NCI-H146 treated with DMSO at 0.1 percent for 48 hours (cell line): ENCODE measurements at regions not wholly inside any gene's neighbourhood (a gene's known extent, or its start where the extent isn't known, plus 50 kb on each side); places are given as distances from the start of the nearest gene placed in this dataset.
"Not testable (repeated sequence)": the region's sequence is repeated elsewhere in the genome, so short reads cannot be mapped to it uniquely, and the experiment has no call there.

Experiments used
- DNase-seq: peaks from one replicate; lab custom pipeline; 2025; ENCODE audit not compliant: unreplicated experiment; lab: John Stamatoyannopoulos, UW

DNA sequence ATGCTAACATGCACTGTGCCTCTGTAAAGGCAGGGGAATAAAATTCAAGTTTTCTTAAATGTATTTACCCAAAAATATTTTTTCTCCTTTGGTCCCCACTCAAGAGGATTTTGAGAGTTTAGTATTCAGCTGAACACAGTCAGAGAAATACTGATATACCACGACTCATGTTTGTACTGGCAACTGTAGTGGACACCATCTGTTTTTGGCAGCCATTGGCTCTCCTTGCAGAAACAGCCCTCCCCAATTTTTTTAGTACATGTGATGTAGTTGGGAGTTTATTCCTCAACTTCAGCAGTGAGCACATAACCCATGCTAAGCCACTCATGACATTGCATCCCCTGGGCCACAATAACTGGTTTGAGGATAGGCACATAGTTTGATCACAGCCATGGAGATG is 154.8 kb upstream of the POU3F1 start:
- DNase-seq, result no peak

GRCh38 chr1:38198621-38199020 is 152.0 kb upstream of the POU3F1 start:
- DNase-seq, result no peak

DNA sequence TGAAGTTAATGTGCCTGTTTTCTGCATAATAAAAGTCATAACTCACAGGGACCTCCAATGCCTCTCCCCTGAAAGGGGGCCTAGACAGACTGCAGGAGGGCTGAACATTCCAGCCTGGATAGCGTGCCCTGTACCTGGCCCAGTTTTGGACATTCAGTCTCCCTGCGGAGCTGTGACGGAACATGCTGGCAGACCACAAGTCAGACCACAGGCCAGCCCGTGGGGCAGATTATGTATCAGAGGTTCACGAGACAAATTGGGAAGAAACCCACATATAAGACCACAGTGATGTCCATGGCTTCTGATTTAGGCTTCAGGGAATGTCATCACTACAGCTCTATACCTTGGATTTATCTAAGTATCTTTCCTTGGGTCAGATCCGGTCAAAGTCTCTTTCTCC is 151.5 kb upstream of the POU3F1 start:
- DNase-seq, result no peak

DNA sequence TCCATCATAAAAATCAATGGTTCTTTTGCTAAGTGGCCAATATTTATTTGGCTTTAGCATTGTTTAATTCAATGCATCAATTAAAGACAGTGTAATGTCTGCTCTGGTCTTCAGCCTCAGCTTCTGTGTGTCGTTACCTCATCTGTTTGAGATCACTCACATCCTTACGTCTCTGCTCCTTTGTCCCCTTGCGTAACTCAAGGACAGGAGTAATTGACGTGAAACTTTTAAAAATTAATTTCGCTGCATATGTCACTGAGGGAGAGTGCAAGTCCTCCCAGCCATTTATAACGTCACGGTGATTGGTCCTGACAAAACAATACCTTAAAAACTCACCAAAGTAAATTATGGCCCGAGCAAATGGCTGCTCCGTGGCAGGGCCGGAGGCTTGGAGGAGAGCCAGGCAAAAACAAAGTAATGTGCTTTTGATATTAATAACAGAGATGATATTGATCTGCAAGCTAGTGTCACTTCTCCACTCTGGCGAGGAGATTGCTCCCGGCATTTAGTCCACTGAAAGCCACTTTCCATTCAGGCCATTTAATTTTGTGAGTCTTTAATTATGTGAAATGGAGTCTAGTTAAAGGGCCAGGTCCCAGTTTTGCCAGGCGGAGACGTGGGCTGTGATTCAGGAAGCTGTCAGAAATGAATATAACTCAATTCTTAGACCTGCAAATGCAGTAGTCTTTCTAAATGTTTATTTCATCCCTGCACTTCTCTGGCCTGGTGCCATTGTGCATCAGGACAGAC is 150.9 kb upstream of the POU3F1 start:
- no peak for DNase-seq

GRCh38 chr1:38194472-38194871 is 147.9 kb upstream of the POU3F1 start:
- DNase-seq, result no peak

GRCh38 chr1:38193040-38193439 is 146.4 kb upstream of the POU3F1 start:
- no peak for DNase-seq

GRCh38 chr1:38191461-38191860 is 144.9 kb upstream of the POU3F1 start:
- DNase-seq, result no peak

DNA sequence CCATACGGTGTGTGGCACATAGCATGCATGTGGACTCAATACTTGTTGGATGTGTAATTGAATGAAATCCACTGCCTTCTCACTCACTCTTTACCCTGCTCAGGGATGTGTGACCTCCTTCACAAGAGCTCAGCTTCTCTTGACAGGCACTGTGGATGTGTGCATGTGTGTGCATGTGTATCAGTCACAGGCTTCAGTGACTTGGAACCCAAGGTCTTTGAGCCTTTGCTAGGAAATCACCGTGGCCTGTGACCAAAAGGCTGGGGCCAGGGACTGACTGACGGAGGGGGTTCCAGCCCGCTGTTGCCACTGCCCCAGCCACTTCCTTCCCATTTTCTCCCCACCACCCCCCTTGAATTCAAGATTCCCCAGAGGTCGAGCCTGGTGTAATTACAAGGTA is 144.4 kb upstream of the POU3F1 start:
- DNase-seq, result no peak

- no peak for DNase-seq
Observed at GRCh38 chr1:38187552-38187951, 141.0 kb upstream of the POU3F1 start.

- no peak for DNase-seq
Observed at GRCh38 chr1:38186566-38186965, 140.0 kb upstream of the POU3F1 start.

GRCh38 chr1:38185913-38186312 is 139.3 kb upstream of the POU3F1 start:
- no peak for DNase-seq

- DNase-seq, result no peak
Observed at GRCh38 chr1:38183747-38184146, 137.2 kb upstream of the POU3F1 start.

DNA sequence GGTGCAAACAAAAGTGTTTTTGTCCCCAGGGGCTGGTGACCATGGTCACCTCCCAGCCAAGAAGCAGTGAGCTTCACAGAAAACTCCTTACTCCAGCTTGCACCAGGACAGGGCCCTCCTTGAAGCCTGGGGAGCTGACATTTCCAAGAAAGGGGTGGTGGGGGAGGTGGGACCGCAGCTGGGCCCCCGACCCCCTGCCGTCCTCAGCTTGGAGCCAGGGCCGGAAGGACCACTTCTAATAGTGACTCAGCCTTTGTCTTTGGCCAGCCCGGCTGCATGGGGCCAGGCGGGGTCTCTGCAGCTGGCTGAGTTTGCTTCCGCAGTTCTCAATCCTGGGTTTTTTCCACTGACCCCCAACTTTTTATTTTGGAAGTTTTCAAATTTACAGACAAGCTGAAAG is 136.5 kb upstream of the POU3F1 start:
- no peak for DNase-seq

GRCh38 chr1:38180388-38180787 is 133.8 kb upstream of the POU3F1 start:
- not testable (repeated sequence) for DNase-seq

GRCh38 chr1:38179483-38179882 is 132.9 kb upstream of the POU3F1 start:
- no peak for DNase-seq

DNA sequence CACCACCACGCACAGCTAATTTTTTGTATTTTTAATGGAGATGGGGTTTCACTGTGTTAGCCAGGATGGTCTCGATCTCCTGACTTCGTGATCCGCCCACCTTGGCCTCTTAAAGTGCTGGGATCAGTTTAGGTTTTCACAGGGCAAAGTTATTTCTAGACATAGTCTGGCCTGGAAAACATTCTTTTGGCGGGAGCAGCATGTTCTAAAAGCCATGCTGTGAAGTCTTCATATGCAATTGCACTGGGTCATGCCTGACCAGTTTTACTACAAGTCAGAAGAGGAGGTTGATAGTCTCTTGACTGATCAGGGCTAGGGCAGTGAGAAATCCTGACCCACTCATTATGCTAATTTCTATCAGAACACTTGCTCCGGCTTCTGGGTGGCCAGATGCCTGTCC is 131.6 kb upstream of the POU3F1 start:
- DNase-seq, result no peak

GRCh38 chr1:38175121-38175520 is 128.5 kb upstream of the POU3F1 start:
- no peak for DNase-seq

GRCh38 chr1:38173848-38174247 is 127.3 kb upstream of the POU3F1 start:
- no peak for DNase-seq

- DNase-seq, result no peak
Observed at GRCh38 chr1:38173157-38173831, 126.7 kb upstream of the POU3F1 start.

- no peak for DNase-seq
Observed at GRCh38 chr1:38169121-38169520, 122.5 kb upstream of the POU3F1 start.

DNA sequence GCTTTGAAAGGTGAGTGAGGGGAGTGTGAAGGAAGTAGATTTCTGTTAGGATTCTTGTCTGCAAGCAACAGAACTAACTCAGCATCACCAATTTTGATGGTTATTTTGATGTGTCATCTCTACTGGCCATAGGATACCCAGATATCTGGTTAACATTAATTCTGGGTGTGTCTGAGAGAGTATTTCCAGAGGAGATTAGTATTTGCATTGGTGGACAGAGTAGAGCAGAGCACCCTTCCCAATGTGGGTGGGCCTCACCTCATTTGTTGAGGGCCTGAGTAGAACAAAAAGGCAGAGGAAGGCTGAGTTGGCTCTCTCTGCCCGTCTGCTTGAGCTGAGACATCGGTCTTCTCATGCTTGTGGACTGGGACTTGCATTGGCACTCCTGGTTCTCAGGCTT is 121.8 kb upstream of the POU3F1 start:
- no peak for DNase-seq

DNA sequence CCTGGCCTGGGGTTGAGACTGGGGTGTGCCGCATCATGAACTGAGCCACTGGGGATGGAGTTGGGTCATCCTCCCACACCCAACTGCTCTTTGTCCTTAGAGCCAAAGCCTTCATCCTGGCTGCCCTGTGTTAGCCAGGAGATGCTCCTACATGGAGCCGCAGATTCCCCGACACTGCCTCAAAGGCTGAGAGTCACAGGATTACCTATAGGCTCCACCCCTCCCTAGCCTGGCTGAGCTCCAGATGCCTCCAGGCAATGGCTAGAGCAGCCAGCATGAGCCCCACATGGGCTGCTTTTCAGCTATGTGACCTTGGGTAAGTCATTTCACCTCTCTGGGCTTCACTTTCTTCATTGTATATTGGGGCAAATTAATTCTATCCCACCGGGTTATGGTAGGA is 119.9 kb upstream of the POU3F1 start:
- DNase-seq, result no peak
